Cardiac septum (tissue), 1 donor: ENCODE measurements at regions not wholly inside any gene's neighbourhood (a gene's known extent, or its start where the extent isn't known, plus 50 kb on each side); places are given as distances from the start of the nearest gene placed in this dataset.

Source experiments
- DNase-seq: peaks from one replicate; pipeline ENCODE4 v3.0.0-alpha.2; 2020; ENCODE audit warnings: low spot score
- intact Hi-C: fragments of 100-400 bp; cut with DNase I; formaldehyde crosslinking; loops from one replicate; pipeline ENCODE4 v1.14.0; 2022
- donor health status: DM: no; HTN: no; CAD: no.

DNA sequence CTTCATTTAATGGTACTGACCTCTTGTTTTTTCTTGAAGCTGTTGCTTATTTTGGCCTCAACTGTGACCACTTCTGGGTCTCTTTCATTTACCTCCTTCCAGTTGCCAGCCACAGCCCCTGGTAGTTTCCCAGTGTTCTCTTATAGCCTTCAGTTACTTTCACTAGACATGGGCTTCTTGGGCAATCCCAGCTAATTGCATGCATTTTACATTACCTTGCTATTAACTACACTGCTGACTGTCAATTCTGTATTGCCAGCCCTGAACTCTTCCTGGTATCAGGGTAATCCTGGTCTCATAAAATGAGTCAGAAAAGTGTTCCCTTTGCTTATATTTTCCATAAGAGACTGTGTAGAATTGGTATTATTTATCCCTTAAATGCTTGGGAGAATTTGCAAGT lies 195.8 kb upstream of the LARGE1 start:
- intact Hi-C loops: no loop called here

DNA sequence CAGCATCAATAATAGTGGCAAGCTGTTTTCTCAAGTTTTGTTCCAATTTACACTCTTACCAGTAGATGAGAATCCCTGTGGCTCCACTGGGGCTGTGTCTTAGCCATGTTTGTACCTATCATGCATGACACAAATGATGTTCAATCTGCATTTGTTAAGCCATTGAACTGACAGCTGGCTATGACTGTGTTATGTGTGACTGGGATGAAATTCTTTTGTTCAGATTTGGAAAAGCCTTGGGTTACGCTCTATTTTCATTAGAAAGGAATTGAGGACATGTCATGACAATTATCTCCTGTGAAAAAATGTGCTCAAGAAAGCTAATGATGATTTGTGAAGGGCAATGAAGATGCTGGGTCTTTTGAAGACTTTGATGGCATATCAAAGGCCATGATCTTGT lies 201.8 kb upstream of the LARGE1 start:
- intact Hi-C loops: no loop called here
- DNase-seq: no peak

More for the DNA sequence above, 195.8 kb upstream of the LARGE1 start:
- no peak for DNase-seq

DNA sequence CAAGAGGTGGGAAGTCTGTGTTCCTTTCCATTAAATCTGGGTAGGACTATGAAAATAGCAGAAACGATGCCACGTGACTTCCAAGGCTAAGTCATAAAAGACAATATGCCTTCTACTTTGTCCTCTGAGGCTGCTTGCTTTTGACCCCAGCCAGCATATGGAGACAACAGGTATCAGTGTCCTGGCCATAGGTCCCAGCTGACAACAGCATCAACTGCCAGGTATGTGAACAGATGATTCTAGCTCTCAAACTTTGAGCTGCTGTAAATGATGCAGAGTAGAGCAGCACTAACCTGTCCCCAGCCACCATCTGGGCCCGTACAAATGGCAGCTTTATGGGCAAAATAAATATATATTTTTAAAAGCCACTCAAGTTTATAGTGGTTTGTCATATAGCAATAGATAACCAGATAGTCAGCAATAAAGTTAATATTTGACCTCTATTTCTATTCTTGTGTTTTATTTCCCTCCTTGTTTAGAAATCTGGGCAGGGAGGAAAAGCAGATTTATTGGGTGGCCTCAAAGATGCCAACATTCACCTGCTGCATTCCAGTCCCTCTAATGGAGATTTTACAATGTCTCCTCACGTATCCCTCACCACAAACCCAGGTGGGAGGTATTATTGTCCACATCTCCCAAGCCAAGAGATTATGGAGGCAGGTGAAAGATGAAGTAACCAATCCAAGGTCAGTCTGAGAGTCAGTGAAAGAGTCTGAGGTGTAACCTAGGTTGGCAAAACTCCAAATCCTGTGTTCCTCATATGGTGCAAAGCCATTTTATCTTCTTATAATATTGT lies 209.6 kb upstream of the LARGE1 start:
- intact Hi-C loops: no loop called here

DNA sequence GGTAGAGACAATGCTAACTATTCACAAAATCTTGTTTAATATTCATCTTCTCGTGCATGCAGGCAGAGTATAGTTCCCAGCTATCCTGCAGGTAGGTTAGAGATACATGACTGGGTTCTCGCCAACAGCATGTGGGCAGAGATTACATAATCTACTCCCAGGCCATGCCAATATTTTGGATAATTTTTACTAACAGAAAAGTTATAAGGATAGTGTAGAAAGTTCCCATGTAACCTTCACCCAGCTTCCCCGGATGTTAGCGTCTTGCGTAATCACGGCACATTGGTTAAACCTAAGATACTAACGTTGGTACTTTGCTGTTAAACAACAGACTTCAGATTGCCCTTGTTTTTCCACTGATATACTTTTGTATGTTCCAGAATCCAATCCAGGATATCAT lies 215.5 kb upstream of the LARGE1 start:
- DNase-seq: no peak
- intact Hi-C loops: no loop called here

More for the DNA sequence above, 209.6 kb upstream of the LARGE1 start:
- no peak for DNase-seq

DNA sequence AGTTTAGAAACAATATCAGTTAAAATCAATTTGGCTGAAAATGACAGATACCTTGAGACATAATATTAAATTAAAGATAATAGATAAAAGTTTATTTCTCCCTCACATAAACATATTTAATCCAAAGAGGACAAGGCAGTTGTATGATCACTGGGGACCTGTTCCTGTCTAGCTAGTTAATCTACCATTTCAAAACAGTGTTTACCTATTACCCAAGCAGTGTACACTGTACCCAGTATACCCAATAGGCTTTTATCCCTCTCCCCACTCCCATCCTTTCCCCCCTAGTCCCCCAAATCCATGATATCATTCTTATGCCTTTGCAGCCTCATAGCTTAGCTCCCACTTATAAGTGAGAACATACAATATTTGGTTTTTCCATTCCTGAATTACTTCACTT lies 229.7 kb upstream of the LARGE1 start:
- intact Hi-C loops: no loop called here
- DNase-seq: no peak

DNA sequence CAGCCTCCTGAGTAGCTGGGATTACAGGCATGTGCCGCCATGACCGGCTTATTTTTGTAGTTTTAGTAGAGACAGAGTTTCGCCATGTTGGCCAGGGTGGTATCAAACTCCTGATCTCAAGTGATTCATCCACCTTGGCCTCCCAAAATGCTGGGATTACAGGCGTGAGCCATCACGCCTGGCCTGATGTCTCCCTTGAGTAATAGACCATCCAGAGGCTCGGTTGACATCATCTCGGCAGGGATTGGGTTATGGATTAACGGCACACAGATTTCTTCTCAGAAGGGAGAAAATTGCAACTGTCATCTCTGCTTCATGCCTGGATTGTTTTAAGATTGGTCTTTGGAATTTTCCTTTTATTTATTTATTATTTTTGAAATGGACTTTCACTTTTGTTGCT lies 239.2 kb upstream of the LARGE1 start:
- intact Hi-C loops: no loop called here
- no peak for DNase-seq

DNA sequence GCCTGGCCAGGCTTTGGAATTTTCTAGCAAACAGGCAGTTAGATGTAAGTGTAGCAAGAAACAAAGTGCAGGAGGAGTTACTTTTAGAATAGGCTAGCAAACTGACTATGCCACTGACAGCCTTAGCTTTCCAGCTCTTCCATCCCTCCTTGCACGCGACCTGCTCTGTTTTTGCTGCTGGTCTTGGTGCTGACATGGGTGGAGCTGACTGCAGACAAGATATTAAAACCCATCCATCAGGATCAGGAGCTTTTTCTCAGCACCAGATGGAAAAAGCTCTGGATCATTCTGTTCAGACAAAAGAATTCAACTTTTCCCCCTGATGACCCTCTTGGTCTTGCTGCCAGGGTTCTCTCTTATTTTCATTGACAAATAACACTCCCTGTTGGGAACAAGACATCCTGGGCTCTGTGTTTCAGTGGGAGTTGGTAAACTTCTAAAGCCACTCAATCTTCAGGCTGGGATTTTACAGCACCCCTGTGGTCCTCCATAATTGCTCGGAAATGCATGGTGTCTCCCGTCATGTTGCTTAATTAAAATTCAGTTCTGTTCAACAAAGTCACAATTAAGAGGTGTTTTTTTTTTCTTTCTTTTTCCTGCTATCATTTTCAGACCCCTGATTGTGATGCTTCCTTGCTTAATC lies 240.0 kb upstream of the LARGE1 start:
- no peak for DNase-seq
- intact Hi-C loops: no loop called here

DNA sequence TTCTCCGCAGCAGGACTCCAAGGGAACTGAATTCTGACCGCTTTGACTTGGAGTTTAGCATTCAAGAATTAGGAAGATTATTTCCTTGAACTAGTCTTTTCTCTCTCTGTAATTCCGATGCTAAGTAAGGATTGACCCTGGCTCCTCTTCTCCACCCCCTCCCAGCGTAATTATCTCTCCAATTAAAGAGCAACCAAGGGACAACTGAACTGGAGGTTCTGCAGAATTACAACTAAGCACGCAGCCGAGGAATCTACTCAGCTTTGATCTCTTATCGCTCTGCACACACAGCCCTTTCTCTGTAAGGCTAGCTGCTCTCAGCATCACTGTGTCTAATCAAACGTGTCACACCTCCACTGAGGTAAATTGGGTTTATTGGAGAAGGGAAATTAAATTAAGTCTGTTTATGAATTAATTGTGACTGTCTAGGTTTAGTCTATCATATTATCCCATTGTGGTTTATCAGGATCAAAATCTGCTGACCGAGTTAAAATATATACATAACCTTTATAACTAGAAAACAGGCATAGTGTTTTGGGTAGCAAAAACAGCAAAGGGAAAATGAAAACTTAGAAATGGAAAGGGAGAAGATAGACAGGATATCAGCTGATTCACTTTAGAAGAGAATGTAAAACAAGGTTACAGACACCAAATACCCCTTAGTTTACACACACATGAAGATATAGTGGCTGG lies 241.3 kb upstream of the LARGE1 start:
- no peak for DNase-seq
- intact Hi-C loops: no loop called here

DNA sequence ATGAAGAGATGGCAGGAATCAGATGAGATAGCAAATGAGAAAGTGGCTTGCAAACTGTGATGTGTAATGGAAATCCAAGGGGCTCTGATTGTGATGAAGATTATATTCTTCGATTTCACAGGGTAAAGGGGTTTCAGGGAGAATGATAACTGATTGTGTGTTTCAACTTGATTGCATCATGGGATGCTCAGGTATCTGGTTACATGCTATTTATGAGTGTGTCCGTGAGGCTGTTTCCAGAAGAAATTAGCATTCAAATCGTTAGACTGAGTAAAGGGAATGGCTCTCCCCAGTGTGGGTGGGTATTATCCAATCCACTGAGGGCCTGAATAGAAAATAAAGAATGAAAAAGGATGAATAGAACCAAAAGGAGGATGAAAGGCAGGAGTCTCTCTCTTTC lies 278.7 kb upstream of the LARGE1 start:
- DNase-seq: no peak
- intact Hi-C loops: no loop called here

DNA sequence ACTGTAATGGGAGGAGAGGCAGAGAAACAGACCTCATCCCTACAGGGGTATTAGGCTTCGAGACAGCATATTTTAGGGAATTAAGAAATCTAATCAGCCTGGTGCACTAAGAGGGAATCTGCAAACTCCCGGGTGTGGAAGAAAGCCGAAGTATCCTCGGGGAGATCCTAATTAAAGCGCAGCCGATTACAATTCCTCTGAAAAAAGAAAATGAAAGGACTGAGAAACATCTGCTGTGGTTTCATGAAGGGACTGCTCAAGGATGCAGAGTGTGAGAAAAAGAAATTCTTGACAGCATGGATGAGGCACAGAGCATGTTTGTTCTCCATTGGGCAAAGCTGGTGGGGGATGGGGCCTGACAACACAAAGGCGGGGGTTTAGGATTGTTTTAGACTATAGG lies 290.0 kb upstream of the LARGE1 start:
- no peak for DNase-seq
- intact Hi-C loops: no loop called here

DNA sequence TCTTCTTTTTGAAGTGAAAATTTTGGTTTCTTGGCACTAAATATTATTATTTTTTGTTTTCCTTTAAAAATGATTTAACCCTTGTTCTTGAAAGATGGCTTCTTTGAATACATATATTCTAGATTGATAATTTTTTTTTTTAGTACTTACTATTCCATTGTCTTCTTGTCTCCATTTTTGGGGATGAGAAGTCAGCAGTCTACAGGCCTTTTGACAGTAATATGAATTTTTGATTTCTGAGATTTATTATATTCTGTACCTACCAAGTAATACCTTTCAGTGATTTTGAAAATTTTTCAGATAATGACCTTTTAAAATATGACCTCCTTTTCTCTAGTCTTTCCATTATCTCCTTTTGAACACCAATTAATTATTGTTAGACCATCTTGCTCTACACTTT lies 294.1 kb upstream of the LARGE1 start:
- no peak for DNase-seq
- intact Hi-C loops: no loop called here

DNA sequence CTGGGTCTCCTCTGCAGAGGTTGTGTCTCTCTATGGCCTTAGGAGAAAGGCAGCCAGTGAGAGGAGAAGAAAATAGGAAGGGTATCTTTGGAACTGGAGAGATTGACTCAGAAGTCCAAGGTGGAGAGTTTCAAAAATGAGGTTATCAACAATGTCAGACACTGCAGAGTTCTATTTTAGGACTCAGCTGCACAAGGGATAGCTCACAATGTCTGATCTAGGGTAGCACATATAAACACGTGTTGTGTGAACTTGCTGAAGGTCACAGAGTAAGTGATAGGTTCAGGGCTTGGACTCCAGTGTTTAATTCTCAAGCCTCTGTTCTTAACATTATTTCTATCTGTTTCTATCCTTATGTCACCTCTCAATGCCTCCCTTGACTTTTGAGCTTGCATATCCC lies 305.0 kb upstream of the LARGE1 start:
- no peak for DNase-seq
- intact Hi-C loops: loop anchor here (5.0 kb wide), 1 partner anchor 77 kb away; no protein-coding TSS in a partner anchor

DNA sequence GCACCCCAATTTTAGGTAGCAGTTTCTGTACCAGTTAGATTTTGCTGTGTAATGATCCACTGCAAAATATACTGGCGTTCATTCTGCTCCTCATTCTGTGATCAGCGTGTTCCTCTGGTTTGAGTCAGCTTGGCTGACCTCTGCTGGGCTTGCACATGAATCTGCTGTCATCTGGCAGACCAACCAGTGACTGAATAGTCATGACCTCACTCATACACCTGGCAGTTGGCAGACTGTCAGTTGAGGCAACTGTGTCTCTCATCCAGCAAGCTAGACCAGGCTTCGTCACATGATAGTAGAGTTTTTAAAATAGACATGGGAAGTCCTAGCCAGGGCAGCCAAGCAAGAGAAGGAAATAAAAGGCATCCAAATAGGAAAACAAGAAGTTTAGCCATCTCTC lies 316.3 kb upstream of the LARGE1 start:
- peak; percentile 84 for DNase-seq
- intact Hi-C loops: no loop called here

DNA sequence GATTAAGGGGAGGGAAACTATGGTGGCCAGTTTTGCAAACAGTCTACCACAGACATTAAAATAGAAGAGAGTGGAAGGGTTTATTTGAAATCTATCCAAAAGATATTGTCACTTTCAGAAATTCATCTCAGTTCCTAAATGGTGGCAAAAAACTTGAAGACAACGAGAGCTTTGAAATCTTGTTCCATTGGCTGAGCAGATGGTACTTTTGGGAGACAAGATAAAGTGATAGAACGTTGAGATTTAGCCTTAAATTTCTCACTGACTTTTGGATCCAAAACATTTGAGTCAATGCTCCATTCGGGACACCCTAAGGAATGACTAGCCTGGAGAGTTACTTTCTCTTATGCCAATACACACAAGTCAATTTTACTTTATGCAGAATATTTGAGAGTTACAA lies 319.1 kb upstream of the LARGE1 start:
- intact Hi-C loops: no loop called here
- no peak for DNase-seq

DNA sequence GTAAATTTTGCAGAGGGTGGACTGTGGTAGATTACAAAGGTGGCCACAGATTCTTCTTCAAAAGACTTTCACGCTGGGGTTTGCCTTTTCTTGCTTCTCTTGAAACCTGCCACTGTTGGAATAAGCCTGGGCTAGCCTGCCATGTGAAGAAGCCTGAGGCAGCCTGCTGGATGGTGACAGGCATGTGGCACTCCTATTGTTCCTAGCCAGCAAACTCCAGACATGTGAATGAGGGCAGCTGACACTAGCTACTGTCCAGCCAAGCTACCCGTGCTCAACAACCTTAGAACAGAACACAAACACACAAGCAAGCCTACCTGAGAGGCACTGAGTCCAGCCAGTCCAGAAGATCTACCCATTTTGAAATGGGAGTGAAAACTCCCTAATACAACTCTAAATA lies 322.7 kb upstream of the LARGE1 start:
- intact Hi-C loops: no loop called here
- no peak for DNase-seq

DNA sequence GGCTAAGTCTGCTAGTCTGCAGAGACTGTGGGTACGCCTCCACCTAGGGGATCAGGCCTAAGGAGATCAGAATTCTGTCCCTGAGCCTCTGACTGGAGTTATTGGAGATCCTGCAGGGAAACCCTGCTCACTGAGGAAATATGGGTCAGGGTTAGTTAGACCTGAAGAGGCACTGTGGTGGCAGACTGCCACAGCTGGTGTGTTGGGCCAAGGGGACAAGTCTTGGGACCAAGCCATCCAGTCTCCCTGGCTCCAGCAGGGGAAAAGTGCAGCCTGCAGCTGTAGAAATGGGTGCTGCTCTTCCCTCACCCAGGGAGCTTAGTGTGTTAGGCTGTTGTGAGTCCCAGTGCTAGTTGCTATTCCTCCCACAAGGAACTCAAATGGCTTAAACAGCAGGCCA lies 334.8 kb upstream of the LARGE1 start:
- DNase-seq: no peak
- intact Hi-C loops: no loop called here

DNA sequence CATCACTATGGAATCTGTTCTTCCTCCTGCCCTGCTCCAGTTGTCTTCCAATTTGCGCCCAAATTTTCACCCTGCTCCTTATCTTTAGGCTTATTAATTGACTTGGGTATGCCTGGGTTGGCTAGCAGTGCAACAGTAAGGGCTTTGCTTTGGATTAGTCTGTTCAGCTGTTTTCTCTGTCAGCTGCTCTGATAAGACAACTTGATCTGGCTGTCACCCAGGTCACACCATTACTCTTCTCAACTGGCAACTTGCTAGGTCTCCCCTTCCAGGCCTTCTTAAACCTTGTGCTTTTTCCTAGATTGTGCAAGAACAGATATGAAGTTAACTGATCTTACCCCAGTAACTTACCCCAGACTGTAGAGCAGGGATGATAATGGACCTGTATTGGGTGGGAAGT lies 357.8 kb upstream of the LARGE1 start:
- intact Hi-C loops: no loop called here
- DNase-seq: no peak

DNA sequence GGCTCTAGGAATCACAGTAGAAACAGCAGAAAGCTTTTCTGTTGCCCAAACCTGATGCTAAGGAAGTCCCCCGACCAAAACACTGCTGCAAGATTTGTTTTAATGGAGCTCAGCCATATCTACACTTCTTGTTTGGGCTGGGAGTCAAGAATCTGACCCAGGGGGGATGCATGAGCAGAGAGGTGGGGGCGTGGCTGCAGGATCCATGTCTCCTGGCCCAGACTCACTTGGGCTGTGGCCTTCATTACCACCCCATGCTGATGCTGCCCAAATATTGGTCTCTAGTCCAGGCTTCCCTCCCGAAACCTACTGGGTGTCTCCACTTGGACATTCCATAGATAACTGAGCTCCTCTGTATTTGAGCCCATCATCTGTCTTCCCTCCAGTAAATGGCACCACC lies 361.5 kb upstream of the LARGE1 start:
- DNase-seq: no peak
- intact Hi-C loops: no loop called here

DNA sequence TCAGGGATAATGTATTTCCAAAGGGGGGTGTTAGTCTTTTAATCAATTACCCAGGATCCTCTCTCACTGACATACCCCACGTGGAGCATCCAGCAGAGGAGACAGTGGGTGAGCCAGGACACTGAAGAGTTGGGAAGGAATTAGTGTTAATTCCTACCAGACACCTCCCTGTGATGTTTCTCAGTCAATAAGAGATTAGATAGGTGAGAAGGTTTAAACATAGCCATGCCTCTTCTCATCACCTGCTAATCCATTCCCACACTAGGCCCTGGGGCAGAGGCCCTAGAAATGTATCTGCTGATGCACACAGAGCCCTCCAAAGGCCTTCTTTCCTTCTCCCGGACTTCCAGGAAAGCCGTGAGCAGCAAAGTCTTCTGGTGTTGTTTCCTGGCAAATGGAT lies 363.6 kb upstream of the LARGE1 start:
- intact Hi-C loops: no loop called here
- DNase-seq: no peak

DNA sequence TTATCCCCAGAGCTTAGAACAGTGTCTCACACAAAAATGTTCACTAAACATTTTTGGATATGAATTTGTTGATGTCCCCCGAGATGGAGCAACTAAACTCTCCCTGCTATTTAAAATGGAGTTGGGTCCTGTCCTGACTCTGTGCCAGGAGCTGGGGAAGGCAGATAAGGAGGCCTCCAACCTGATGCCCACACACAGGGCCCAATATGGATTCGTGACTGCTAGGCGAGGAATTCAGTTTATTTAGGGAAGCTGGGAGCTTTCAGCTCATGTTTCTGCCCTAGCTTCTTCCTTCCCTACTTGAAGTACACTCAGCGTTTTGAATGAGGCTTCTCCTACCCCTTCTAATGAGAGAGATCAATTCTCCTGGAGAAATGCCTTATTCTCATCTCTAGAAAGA lies 373.0 kb upstream of the LARGE1 start:
- intact Hi-C loops: no loop called here
- DNase-seq: no peak

DNA sequence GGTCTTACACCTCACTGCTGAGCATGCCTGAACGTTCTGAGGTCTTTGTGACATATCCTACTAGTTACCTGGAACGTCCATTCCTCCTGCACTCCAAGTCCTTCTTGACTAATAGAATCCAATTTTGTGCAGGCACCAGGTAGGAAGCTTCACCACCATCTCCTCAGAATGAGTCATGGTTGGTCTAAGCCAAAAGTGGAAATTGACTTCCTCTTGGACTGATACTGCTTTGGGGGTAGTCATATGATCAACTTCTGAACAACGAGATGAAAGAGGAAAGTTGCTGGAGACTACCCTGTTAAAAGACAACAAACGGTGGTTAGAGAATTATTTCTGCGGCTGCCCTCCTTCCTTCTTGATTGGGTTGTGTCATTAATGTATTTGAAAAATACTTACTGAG lies 374.2 kb upstream of the LARGE1 start:
- DNase-seq: no peak
- intact Hi-C loops: no loop called here
